GM06990 (cell line): ENCODE measurements at regions not wholly inside any gene's neighbourhood (a gene's known extent, or its start where the extent isn't known, plus 50 kb on each side); places are given as distances from the start of the nearest gene placed in this dataset.

ENCODE experiments used
- DNase-seq: peaks from one replicate; pipeline ENCODE4 v3.0.0-alpha.2; 2011; ENCODE audit not compliant: insufficient read length; ENCODE audit errors: extremely low read depth
- H3K27me3 ChIP-seq: replicated peaks from 2 replicates; pipeline ENCODE4 v1.6.0; 2011; ENCODE audit warnings: low read length; ENCODE audit not compliant: control insufficient read depth, insufficient read depth
- H3K36me3 ChIP-seq: 2 replicates; pipeline ENCODE4 v1.5.1; 2011; ENCODE audit warnings: low read length; ENCODE audit not compliant: control insufficient read depth, insufficient read depth
- H3K4me3 ChIP-seq: replicated peaks from 2 replicates; pipeline ENCODE4 v1.5.1; 2011; ENCODE audit warnings: low read depth, mild to moderate bottlenecking, control low read depth, low read length
- TF ChIP-seq, protein P1 (sequence below): IDR thresholded peaks from 2 replicates; pipeline ENCODE4 v1.5.1; 2011; ENCODE audit warnings: low read length, control low read depth, mild to moderate bottlenecking, inconsistent platforms; ENCODE audit not compliant: insufficient read depth, poor library complexity, severe bottlenecking

DNA sequence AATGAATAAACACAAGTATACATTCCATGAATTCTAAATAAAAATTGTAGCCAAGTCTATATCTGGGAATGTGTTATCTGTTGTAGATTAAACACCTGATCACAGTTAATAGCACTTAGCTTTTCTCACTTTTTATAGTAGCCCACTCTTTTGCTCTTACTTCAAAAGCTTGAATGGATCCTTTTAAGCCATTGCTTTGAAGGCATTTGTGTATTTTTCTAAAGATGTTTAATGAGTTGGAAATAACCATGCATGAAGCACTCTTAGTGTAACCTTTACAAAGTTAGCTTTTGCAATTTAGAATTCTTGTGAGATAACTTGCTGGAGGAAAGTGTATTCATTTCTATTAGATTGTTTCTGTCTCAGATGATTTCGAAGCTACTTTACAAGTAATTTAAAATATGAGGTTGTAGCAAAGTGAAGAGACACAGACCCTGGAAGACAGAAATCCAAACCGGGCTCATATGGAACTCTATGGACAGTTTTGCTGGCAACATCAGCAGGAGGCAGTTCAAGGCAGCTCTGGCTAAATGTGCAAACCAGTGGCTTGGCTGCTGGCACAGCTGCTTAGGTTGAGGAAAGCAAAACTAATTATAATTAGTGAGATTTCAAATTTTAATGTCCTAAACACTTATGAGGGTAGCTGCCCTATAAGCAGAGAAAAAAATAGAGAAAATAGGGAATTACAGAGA, 469.8 kb upstream of the ZEB2 start:
- no peaks in the 10 kb centered on the region for H3K27me3 ChIP-seq
- H3K36me3 ChIP-seq = no peaks in the 10 kb centered on the region
- no peak overlapping the region for H3K4me3 ChIP-seq
- DNase-seq = no peak
- TF ChIP-seq, protein P1, sequence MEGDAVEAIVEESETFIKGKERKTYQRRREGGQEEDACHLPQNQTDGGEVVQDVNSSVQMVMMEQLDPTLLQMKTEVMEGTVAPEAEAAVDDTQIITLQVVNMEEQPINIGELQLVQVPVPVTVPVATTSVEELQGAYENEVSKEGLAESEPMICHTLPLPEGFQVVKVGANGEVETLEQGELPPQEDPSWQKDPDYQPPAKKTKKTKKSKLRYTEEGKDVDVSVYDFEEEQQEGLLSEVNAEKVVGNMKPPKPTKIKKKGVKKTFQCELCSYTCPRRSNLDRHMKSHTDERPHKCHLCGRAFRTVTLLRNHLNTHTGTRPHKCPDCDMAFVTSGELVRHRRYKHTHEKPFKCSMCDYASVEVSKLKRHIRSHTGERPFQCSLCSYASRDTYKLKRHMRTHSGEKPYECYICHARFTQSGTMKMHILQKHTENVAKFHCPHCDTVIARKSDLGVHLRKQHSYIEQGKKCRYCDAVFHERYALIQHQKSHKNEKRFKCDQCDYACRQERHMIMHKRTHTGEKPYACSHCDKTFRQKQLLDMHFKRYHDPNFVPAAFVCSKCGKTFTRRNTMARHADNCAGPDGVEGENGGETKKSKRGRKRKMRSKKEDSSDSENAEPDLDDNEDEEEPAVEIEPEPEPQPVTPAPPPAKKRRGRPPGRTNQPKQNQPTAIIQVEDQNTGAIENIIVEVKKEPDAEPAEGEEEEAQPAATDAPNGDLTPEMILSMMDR = no peak

DNA sequence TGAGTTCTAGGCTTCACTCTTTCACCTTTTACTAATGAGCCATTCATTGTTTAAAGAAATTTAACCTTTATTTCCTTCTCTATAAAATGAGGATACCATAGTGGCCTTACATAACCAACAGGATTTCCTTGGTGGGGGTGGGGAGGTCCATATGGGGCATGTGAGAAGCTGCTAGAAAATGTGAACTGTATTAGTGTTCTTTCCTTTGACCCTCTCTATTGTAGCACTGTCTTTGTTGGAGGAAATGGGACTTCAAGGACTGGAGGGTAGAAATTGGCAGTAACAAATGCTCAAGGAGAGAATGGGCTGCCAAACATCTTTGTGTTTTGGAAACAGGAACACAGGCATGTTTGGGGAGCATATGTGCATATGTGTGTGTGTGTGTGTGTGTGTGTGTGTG, 468.7 kb upstream of the ZEB2 start:
- no peak for DNase-seq
- TF ChIP-seq, protein P1 = no peak
- Histone ChIP-seq H3K27me3 (no peaks in the 10 kb centered on the region), H3K36me3 (no peaks in the 10 kb centered on the region), H3K4me3 (no peak overlapping the region)

GRCh38 chr2:144986691-144987090, 466.8 kb upstream of the ZEB2 start:
- H3K36me3 ChIP-seq = no peaks in the 10 kb centered on the region
- no peaks in the 10 kb centered on the region for H3K27me3 ChIP-seq
- TF ChIP-seq, protein P1 = no peak
- no peak overlapping the region for H3K4me3 ChIP-seq
- DNase-seq = no peak

GRCh38 chr2:144984038-144984437, 464.1 kb upstream of the ZEB2 start:
- Histone ChIP-seq H3K36me3 (no peaks in the 10 kb centered on the region), H3K4me3 (no peak overlapping the region), H3K27me3 (no peaks in the 10 kb centered on the region)
- TF ChIP-seq, protein P1 = no peak
- no peak for DNase-seq

DNA sequence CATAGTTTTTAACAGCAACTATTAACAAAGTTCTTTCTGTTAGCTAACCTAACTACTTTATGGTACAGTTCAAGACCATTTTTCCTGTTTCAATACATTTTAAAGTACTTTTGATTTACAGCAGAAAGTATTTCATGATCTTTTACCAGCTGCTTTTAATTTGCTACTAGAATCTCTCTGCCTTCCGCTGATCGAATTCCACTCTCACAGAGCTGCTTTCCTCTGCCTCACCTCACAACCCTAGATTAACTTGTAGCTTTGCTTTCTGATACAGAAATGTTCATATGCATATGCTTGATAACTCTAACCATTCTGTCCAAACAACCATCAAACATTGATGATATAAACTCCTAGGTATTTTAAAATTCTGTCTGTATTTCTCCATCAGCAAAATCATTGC, 463.2 kb upstream of the ZEB2 start:
- Histone ChIP-seq H3K27me3 (no peaks in the 10 kb centered on the region), H3K36me3 (no peaks in the 10 kb centered on the region), H3K4me3 (no peak overlapping the region)
- TF ChIP-seq, protein P1 = no peak
- DNase-seq = no peak

GRCh38 chr2:144982481-144982880, 462.6 kb upstream of the ZEB2 start:
- TF ChIP-seq, protein P1 = no peak

More at GRCh38 chr2:144982481-144982880, 462.6 kb upstream of the ZEB2 start:
- Histone ChIP-seq H3K27me3 (no peaks in the 10 kb centered on the region), H3K4me3 (no peak overlapping the region), H3K36me3 (no peaks in the 10 kb centered on the region)
- DNase-seq = no peak
